HL-60 (cell line): ENCODE measurements at regions not wholly inside any gene's neighbourhood (a gene's known extent, or its start where the extent isn't known, plus 50 kb on each side); places are given as distances from the start of the nearest gene placed in this dataset.

Experiments used
- GABPA ChIP-seq: IDR thresholded peaks from 2 replicates; pipeline ENCODE4 v1.6.1; 2012; ENCODE audit warnings: low read depth
- POLR2AphosphoS5 ChIP-seq: IDR thresholded peaks from 2 replicates; pipeline ENCODE4 v1.6.1; 2012; ENCODE audit warnings: low read depth
- TF ChIP-seq, protein P1 (sequence below): IDR thresholded peaks from one replicate; pipeline ENCODE4 v1.5.1; 2011; ENCODE audit warnings: low read length, control low read depth, inconsistent platforms; ENCODE audit not compliant: insufficient read depth
- TF ChIP-seq, protein P2 (sequence below): IDR thresholded peaks from 2 replicates; pipeline ENCODE4 v1.6.1; 2012; ENCODE audit warnings: low read depth; ENCODE audit not compliant: insufficient replicate concordance

DNA sequence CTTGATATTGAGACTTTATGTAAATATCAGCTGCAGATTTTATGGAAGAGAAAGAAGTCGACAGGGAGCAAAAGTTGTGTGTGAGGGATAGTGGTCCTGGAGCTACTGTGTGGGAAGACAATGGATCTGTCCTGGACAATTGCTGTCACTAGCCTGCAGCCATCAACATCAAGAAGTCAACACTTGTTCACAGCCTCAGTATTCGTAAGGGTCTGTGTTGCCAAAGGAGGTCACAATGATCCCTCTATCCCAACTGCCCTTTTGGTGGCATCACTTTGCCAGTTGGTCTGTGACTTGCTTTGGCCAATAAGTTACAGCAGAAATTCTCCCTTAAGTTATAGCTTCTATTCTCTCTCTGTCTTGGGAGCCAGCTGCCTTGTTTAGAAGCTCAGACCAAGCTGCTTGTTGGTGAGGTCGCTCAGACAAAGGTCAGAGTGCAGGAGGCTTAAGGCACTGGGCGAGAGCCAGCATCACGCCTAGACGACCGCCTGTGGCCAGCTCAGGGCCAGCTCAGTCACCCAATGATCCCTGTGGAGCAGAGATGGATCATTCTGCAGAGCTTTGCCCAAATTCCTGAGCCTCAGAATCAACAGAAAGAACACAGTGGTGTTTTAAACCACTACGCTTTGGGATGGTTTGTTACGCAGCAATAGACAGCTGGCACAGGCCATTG is 134.9 kb downstream of the RHOU start:
- TF ChIP-seq, protein P1, sequence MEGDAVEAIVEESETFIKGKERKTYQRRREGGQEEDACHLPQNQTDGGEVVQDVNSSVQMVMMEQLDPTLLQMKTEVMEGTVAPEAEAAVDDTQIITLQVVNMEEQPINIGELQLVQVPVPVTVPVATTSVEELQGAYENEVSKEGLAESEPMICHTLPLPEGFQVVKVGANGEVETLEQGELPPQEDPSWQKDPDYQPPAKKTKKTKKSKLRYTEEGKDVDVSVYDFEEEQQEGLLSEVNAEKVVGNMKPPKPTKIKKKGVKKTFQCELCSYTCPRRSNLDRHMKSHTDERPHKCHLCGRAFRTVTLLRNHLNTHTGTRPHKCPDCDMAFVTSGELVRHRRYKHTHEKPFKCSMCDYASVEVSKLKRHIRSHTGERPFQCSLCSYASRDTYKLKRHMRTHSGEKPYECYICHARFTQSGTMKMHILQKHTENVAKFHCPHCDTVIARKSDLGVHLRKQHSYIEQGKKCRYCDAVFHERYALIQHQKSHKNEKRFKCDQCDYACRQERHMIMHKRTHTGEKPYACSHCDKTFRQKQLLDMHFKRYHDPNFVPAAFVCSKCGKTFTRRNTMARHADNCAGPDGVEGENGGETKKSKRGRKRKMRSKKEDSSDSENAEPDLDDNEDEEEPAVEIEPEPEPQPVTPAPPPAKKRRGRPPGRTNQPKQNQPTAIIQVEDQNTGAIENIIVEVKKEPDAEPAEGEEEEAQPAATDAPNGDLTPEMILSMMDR: no peak
- TF ChIP-seq POLR2AphosphoS5 (no peak), GABPA (no peak)
- TF ChIP-seq, protein P2, sequence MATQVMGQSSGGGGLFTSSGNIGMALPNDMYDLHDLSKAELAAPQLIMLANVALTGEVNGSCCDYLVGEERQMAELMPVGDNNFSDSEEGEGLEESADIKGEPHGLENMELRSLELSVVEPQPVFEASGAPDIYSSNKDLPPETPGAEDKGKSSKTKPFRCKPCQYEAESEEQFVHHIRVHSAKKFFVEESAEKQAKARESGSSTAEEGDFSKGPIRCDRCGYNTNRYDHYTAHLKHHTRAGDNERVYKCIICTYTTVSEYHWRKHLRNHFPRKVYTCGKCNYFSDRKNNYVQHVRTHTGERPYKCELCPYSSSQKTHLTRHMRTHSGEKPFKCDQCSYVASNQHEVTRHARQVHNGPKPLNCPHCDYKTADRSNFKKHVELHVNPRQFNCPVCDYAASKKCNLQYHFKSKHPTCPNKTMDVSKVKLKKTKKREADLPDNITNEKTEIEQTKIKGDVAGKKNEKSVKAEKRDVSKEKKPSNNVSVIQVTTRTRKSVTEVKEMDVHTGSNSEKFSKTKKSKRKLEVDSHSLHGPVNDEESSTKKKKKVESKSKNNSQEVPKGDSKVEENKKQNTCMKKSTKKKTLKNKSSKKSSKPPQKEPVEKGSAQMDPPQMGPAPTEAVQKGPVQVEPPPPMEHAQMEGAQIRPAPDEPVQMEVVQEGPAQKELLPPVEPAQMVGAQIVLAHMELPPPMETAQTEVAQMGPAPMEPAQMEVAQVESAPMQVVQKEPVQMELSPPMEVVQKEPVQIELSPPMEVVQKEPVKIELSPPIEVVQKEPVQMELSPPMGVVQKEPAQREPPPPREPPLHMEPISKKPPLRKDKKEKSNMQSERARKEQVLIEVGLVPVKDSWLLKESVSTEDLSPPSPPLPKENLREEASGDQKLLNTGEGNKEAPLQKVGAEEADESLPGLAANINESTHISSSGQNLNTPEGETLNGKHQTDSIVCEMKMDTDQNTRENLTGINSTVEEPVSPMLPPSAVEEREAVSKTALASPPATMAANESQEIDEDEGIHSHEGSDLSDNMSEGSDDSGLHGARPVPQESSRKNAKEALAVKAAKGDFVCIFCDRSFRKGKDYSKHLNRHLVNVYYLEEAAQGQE: no peak
